CD8-positive, alpha-beta memory T cell (primary cell): ENCODE measurements at regions not wholly inside any gene's neighbourhood (a gene's known extent, or its start where the extent isn't known, plus 50 kb on each side); places are given as distances from the start of the nearest gene placed in this dataset.

Source experiments
- CTCF ChIA-PET: fragments of 350-600 bp; sonication (Branson Sonifier 250); formaldehyde crosslinking; loops from one replicate; lab custom pipeline; 2021; ENCODE audit warnings: antibody characterized with exemption; lab: Charles Lee
- POLR2A ChIA-PET: fragments of 350-600 bp; sonication (Branson Sonifier 250); formaldehyde crosslinking; loops from one replicate; lab custom pipeline; 2021; ENCODE audit warnings: antibody characterized with exemption; lab: Charles Lee
- DNase-seq, 5 donors: peaks; one replicate each; pipeline versions ENCODE4 v3.0.0 to v3.0.0-alpha.2; 2020 to 2022; ENCODE audit warnings: mixed read lengths in 1 of 5
- H3K27ac ChIP-seq: one replicate; pipeline ENCODE4 v1.7.0; 2013; ENCODE audit warnings: low read depth, mild to moderate bottlenecking, low read length, moderate library complexity
- H3K27me3 ChIP-seq: 2 replicates; pipeline ENCODE4 v1.7.0; 2013; ENCODE audit warnings: low read length, mild to moderate bottlenecking; ENCODE audit not compliant: insufficient read depth, poor library complexity, severe bottlenecking
- H3K36me3 ChIP-seq: 2 replicates; pipeline ENCODE4 v1.7.0; 2013; ENCODE audit warnings: mild to moderate bottlenecking, low read length, moderate library complexity; ENCODE audit not compliant: insufficient read depth
- H3K4me1 ChIP-seq: 2 replicates; pipeline ENCODE4 v1.7.0; 2013; ENCODE audit warnings: mild to moderate bottlenecking, low read length, moderate library complexity; ENCODE audit not compliant: insufficient read depth
- H3K4me3 ChIP-seq: 2 replicates; pipeline ENCODE4 v1.7.0; 2013; ENCODE audit warnings: mild to moderate bottlenecking, low read length
- H3K9me3 ChIP-seq: 2 replicates; pipeline ENCODE4 v1.7.0; 2013; ENCODE audit warnings: mild to moderate bottlenecking, low read length
- H3K27ac Mint-ChIP-seq, 8 donors: one replicate each; pipeline ENCODE4 v1.8.0; 2020 to 2021; ENCODE audit warnings: mixed read lengths in 8 of 8, mild to moderate bottlenecking in 6 of 8, inconsistent platforms in 3 of 8, moderate library complexity in 3 of 8
- H3K27me3 Mint-ChIP-seq, 2 donors: one replicate each; pipeline ENCODE4 v1.8.0; 2020 to 2021; ENCODE audit warnings: mixed read lengths in 2 of 2, mild to moderate bottlenecking in 1 of 2, moderate library complexity in 1 of 2
- H3K36me3 Mint-ChIP-seq, 3 donors: one replicate each; pipeline ENCODE4 v1.8.0; 2020 to 2021; ENCODE audit warnings: mixed read lengths in 3 of 3, inconsistent platforms in 1 of 3, mild to moderate bottlenecking in 1 of 3
- H3K4me1 Mint-ChIP-seq, 3 donors: one replicate each; pipeline ENCODE4 v1.8.0; 2020 to 2021; ENCODE audit warnings: mixed read lengths in 3 of 3, inconsistent platforms in 1 of 3, mild to moderate bottlenecking in 1 of 3
- H3K4me3 Mint-ChIP-seq, 7 donors: one replicate each; pipeline ENCODE4 v1.8.0; 2020 to 2021; ENCODE audit warnings: mixed read lengths in 7 of 7, mild to moderate bottlenecking in 6 of 7, moderate library complexity in 4 of 7, inconsistent platforms in 2 of 7
- H3K9me3 Mint-ChIP-seq, 5 donors: one replicate each; pipeline ENCODE4 v1.8.0; 2020 to 2022; ENCODE audit warnings: mixed read lengths in 5 of 5, mild to moderate bottlenecking in 3 of 5, moderate library complexity in 2 of 5, inconsistent platforms in 1 of 5

DNA sequence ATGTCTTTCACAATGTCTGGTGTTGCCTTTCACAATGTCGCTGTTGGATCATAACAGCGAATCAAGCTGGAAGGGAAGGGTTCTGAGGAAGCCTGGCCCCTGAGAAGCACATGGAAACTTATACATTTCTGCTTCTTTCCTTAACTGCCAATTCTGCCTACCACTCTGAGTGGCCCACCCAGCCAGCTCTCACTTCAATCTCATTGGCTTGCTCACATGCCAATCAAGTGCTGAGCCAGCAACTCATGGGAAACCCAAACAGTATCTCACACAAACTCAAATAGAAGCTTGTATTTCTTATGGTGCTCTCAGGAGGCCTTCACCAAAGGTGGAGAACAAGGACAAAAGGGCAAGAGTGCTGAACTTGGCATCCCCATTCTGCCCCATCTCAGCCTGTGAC, 117.4 kb upstream of the GPR26 start:
- no peaks in the 10 kb centered on the region for H3K4me1 Mint-ChIP-seq
- peaks cover 15 to 31% of the 10 kb centered on the region in 2 donors for H3K27me3 Mint-ChIP-seq

GRCh38 chr10:123549761-123550454, 116.2 kb upstream of the GPR26 start:
- CTCF ChIA-PET = interaction anchor here (1.2 kb wide), 1 partner anchor 8 kb away, joined by 3 read pairs; no protein-coding TSS in a partner anchor
- peak overlapping the region in 1 of 8 donors; percentile 19 for H3K27ac Mint-ChIP-seq
- Histone ChIP-seq H3K36me3 (no peaks in the 10 kb centered on the region), H3K27me3 (no peaks in the 10 kb centered on the region), H3K4me3 (no peak overlapping the region), H3K27ac (no peak overlapping the region), H3K4me1 (no peaks in the 10 kb centered on the region), H3K9me3 (no peaks in the 10 kb centered on the region)
- peaks cover 0 to 5% (median 2%) of the 10 kb centered on the region in 5 donors for H3K9me3 Mint-ChIP-seq
- peaks cover 0 to 6% (median 1%) of the 10 kb centered on the region in 3 donors for H3K36me3 Mint-ChIP-seq
- POLR2A ChIA-PET = no interaction called here
- H3K27me3 Mint-ChIP-seq = peaks cover 14 to 33% of the 10 kb centered on the region in 2 donors
- DNase-seq = no peak
- no peak overlapping the region for H3K4me3 Mint-ChIP-seq
- H3K4me1 Mint-ChIP-seq = no peaks in the 10 kb centered on the region

More for the DNA sequence above, 117.4 kb upstream of the GPR26 start:
- Histone ChIP-seq H3K4me3 (no peak overlapping the region), H3K27ac (no peak overlapping the region), H3K4me1 (no peaks in the 10 kb centered on the region), H3K36me3 (no peaks in the 10 kb centered on the region), H3K9me3 (no peaks in the 10 kb centered on the region), H3K27me3 (no peaks in the 10 kb centered on the region)
- Mint-ChIP-seq H3K9me3 (peaks cover 2 to 9% (median 6%) of the 10 kb centered on the region in 5 donors), H3K4me3 (no peak overlapping the region), H3K36me3 (peaks cover 0 to 8% (median 1%) of the 10 kb centered on the region in 3 donors), H3K27ac (no peak overlapping the region)
- ChIA-PET POLR2A (no interaction called here), CTCF (interaction anchor here (1.2 kb wide), 1 partner anchor 10 kb away, joined by 3 read pairs; no protein-coding TSS in a partner anchor)
- no peak for DNase-seq

DNA sequence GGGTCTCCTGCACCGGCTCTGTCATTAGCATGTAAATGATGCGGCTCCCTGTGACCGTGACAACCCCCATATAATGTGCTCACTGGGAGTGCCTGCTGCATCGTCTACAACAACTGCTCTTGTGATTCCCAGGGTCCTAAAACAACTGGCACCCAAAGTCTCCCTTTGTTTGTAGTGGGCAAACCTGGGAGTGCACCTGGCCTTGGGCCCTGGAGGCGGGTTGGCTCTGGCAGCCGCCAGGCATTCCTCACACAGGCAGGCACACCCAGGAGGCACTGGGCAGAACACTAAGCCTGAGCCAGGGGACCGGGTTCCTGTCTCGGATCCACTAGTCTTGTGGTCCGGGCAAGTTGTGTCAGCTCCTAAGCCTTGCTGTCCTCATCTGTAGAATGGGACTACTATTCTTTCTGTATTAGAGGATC, 115.5 kb upstream of the GPR26 start:
- Mint-ChIP-seq H3K36me3 (peaks cover 0 to 2% (median 1%) of the 10 kb centered on the region in 3 donors), H3K9me3 (peaks cover 0 to 2% (median 0%) of the 10 kb centered on the region in 5 donors), H3K27ac (no peak overlapping the region), H3K4me3 (no peak overlapping the region), H3K4me1 (no peaks in the 10 kb centered on the region), H3K27me3 (peaks cover 10 to 36% of the 10 kb centered on the region in 2 donors)
- Histone ChIP-seq H3K4me3 (no peak overlapping the region), H3K27ac (no peak overlapping the region), H3K36me3 (no peaks in the 10 kb centered on the region), H3K9me3 (no peaks in the 10 kb centered on the region), H3K4me1 (no peaks in the 10 kb centered on the region), H3K27me3 (no peaks in the 10 kb centered on the region)
- no peak for DNase-seq
- CTCF ChIA-PET = interaction anchor here (1.5 kb wide), 1 partner anchor 417 kb away, joined by 3 read pairs; no protein-coding TSS in a partner anchor
- POLR2A ChIA-PET = no interaction called here

GRCh38 chr10:123551259-123551658, 114.9 kb upstream of the GPR26 start:
- POLR2A ChIA-PET = interaction anchor here (0.7 kb wide), 1 partner anchor 1367 kb away, joined by 3 read pairs; no protein-coding TSS in a partner anchor
- Histone ChIP-seq H3K4me3 (no peak overlapping the region), H3K27me3 (no peaks in the 10 kb centered on the region), H3K4me1 (no peaks in the 10 kb centered on the region), H3K9me3 (no peaks in the 10 kb centered on the region), H3K27ac (no peak overlapping the region), H3K36me3 (no peaks in the 10 kb centered on the region)
- H3K4me1 Mint-ChIP-seq = no peaks in the 10 kb centered on the region
- H3K27me3 Mint-ChIP-seq = peaks cover 9 to 39% of the 10 kb centered on the region in 2 donors
- peaks cover 0 to 2% (median 0%) of the 10 kb centered on the region in 5 donors for H3K9me3 Mint-ChIP-seq
- no peak overlapping the region for H3K4me3 Mint-ChIP-seq
- DNase-seq = no peak
- CTCF ChIA-PET = interaction anchor here (1.5 kb wide), 1 partner anchor 418 kb away, joined by 3 read pairs; no protein-coding TSS in a partner anchor
- no peak overlapping the region for H3K27ac Mint-ChIP-seq
- peaks cover 0 to 1% (median 0%) of the 10 kb centered on the region in 3 donors for H3K36me3 Mint-ChIP-seq

- no peak overlapping the region for H3K27ac Mint-ChIP-seq
- Histone ChIP-seq H3K27ac (no peak overlapping the region), H3K27me3 (no peaks in the 10 kb centered on the region), H3K4me1 (no peaks in the 10 kb centered on the region), H3K9me3 (no peaks in the 10 kb centered on the region), H3K36me3 (no peaks in the 10 kb centered on the region), H3K4me3 (no peak overlapping the region)
- ChIA-PET POLR2A (no interaction called here), CTCF (no interaction called here)
- DNase-seq = no peak
- peaks cover 9 to 26% of the 10 kb centered on the region in 2 donors for H3K27me3 Mint-ChIP-seq
- H3K9me3 Mint-ChIP-seq = peaks cover 0 to 2% (median 0%) of the 10 kb centered on the region in 5 donors
- H3K36me3 Mint-ChIP-seq = peaks cover 0 to 1% (median 0%) of the 10 kb centered on the region in 3 donors
- no peak overlapping the region for H3K4me3 Mint-ChIP-seq
- H3K4me1 Mint-ChIP-seq = no peaks in the 10 kb centered on the region
Observed at GRCh38 chr10:123552760-123553554, 113.2 kb upstream of the GPR26 start.

DNA sequence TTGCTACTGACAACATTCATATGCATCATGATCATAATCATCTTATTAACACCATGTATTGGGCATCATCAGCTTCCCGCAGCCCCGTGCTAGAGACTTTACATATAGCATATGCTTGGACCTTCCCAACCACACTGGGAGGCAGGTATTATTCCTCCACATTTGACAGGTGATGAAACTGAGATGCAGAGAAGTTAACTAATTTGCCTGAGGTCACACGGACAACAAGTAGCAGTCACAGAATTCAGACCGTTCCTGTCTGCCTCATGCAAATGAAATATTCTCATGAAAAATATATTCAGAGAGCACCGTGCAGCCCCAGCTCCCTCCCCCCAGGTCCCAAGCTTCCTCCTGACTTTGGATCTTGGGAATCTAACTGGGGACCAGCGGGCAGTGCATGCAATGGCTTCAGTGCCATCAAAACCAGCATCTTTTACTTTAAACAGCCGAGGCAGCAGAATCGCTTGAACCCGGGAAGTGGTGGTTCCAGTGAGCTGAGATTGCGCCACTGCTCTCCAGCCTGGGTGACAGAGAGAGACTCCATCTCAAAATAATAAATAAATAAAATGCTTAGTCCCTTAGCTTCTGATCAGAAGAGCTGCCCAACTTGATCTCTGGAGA, 112.2 kb upstream of the GPR26 start:
- no peaks in the 10 kb centered on the region for H3K4me1 Mint-ChIP-seq
- H3K27me3 Mint-ChIP-seq = peaks cover 9 to 27% of the 10 kb centered on the region in 2 donors

GRCh38 chr10:123554656-123555055, 111.5 kb upstream of the GPR26 start:
- Mint-ChIP-seq H3K27me3 (peaks cover 11 to 31% of the 10 kb centered on the region in 2 donors), H3K27ac (no peak overlapping the region), H3K36me3 (peaks cover 0 to 1% (median 0%) of the 10 kb centered on the region in 3 donors), H3K4me1 (no peaks in the 10 kb centered on the region), H3K9me3 (no peaks in the 10 kb centered on the region), H3K4me3 (no peak overlapping the region)
- ChIA-PET CTCF (interaction anchor here (0.9 kb wide), 1 partner anchor 421 kb away, joined by 3 read pairs; no protein-coding TSS in a partner anchor), POLR2A (no interaction called here)
- Histone ChIP-seq H3K36me3 (no peaks in the 10 kb centered on the region), H3K27ac (no peak overlapping the region), H3K4me1 (no peaks in the 10 kb centered on the region), H3K9me3 (no peaks in the 10 kb centered on the region), H3K4me3 (no peak overlapping the region), H3K27me3 (no peaks in the 10 kb centered on the region)
- no peak for DNase-seq

More for the DNA sequence above, 112.2 kb upstream of the GPR26 start:
- H3K4me3 Mint-ChIP-seq = no peak overlapping the region
- CTCF ChIA-PET = no interaction called here
- Histone ChIP-seq H3K4me1 (no peaks in the 10 kb centered on the region), H3K27me3 (no peaks in the 10 kb centered on the region), H3K9me3 (no peaks in the 10 kb centered on the region), H3K36me3 (no peaks in the 10 kb centered on the region), H3K27ac (no peak overlapping the region), H3K4me3 (no peak overlapping the region)
- peaks cover 0 to under 1% (median 0%) of the 10 kb centered on the region in 5 donors for H3K9me3 Mint-ChIP-seq
- H3K36me3 Mint-ChIP-seq = peaks cover 0 to 1% (median 0%) of the 10 kb centered on the region in 3 donors
- DNase-seq = no peak
- POLR2A ChIA-PET = no interaction called here
- H3K27ac Mint-ChIP-seq = no peak overlapping the region
